ENCODE measurements at regions not wholly inside any gene's neighbourhood (a gene's known extent, or its start where the extent isn't known, plus 50 kb on each side); places are given as distances from the start of the nearest gene placed in this dataset.

DNA sequence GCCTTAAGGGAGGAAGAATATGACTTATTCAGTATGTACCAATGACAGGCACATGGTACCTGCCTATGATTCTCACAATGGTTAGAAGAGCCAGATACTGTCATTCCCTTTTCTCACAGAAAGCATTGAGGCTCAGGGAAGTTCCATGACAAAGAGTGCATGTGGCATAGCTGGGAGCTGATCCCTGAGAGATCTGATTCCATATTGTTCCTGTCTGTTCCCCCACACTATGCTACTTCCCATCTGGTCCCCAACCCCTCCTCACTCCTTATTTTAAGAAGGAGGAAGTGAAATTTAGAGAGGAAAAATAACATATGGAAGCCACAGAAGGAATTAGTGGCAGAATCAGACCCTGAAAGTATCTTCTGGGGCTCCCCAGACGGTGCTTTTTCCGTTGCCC, 500.0 kb downstream of the PLPP3 start:
- H3K27ac ChIP-seq (ENCODE audit: extremely low read length, insufficient read depth, low read length) = no peak overlapping the region
- ChIA-PET CTCF (ENCODE audit: low intra/inter-chr PET ratio, low total read pairs) (no interaction called here), POLR2A (no interaction called here)
- WGBS (ENCODE audit: low lambda C conversion rate) = 20% methylated on average over 2 of the region's 2 CpGs
- H4K20me1 ChIP-seq (ENCODE audit: insufficient read depth, low read length) = no peaks in the 10 kb centered on the region
- H3K36me3 ChIP-seq (replicated peaks in 1 of 2; ENCODE audit: control insufficient read depth in 1 of 2, insufficient read depth in 2 of 2, low read length in 2 of 2) = no peaks in the 10 kb centered on the region
- FAIRE-seq (no peak), ATAC-seq (no peak), DNase-seq (ENCODE audit: low spot score) (no peak)
- in situ Hi-C loops (cut with HindIII; ENCODE audit: extremely low pct_ligation_motif_present, low pct_unique_long_range_greater_than_20kb) (no loop called here), intact Hi-C loops (cut with micrococcal nuclease; ENCODE audit: unreplicated experiment) (no loop called here)
- H2AFZ ChIP-seq (ENCODE audit: low read length) = no peak overlapping the region
- H3K9me3 ChIP-seq (ENCODE audit: low read length) = no peaks in the 10 kb centered on the region
- H3K4me2 ChIP-seq (ENCODE audit: low read depth, low read length) = no peak overlapping the region
- TF ChIP-seq ATRX (CRISPR knock-in tag; IDR thresholded peaks at IDR 0.05; ENCODE audit: borderline replicate concordance) (no peak), FOXO4 (CRISPR knock-in tag; conservative IDR thresholded peaks at IDR 0.05) (no peak), ZNF605 (CRISPR knock-in tag; IDR thresholded peaks at IDR 0.05) (no peak)
- TF ChIP-seq, protein P1, sequence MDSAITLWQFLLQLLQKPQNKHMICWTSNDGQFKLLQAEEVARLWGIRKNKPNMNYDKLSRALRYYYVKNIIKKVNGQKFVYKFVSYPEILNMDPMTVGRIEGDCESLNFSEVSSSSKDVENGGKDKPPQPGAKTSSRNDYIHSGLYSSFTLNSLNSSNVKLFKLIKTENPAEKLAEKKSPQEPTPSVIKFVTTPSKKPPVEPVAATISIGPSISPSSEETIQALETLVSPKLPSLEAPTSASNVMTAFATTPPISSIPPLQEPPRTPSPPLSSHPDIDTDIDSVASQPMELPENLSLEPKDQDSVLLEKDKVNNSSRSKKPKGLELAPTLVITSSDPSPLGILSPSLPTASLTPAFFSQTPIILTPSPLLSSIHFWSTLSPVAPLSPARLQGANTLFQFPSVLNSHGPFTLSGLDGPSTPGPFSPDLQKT (CRISPR knock-in tag; IDR thresholded peaks at IDR 0.05; ENCODE audit: borderline replicate concordance) = no peak
- H3K79me2 ChIP-seq (ENCODE audit: insufficient read depth, low read length) = no peaks in the 10 kb centered on the region
- no peaks in the 10 kb centered on the region for H3K4me1 ChIP-seq (ENCODE audit: insufficient read depth, low read length)
- no peak overlapping the region for H3K4me3 ChIP-seq (replicated peaks in 1 of 3; ENCODE audit: insufficient read depth in 1 of 3, low read depth in 2 of 3, low read length in 3 of 3)
- no peak overlapping the region for H3K9ac ChIP-seq (ENCODE audit: insufficient read depth, low read depth, low read length)
- no peaks in the 10 kb centered on the region for H3K27me3 ChIP-seq (ENCODE audit: control insufficient read depth in 1 of 2, insufficient read depth in 2 of 2, low read length in 2 of 2)
- BruUV-seq (replicated peaks) = no TSS peak

- POLR2A ChIA-PET = no interaction called here
- BruUV-seq (replicated peaks) = no TSS peak
- H4K20me1 ChIP-seq (ENCODE audit: insufficient read depth, low read length) = no peaks in the 10 kb centered on the region
- no peaks in the 10 kb centered on the region for H3K79me2 ChIP-seq (ENCODE audit: insufficient read depth, low read length)
- no peaks in the 10 kb centered on the region for H3K9me3 ChIP-seq (ENCODE audit: low read length)
- FAIRE-seq (no peak), ATAC-seq (no peak), DNase-seq (ENCODE audit: low spot score) (no peak)
- H3K9ac ChIP-seq (ENCODE audit: insufficient read depth, low read depth, low read length) = no peak overlapping the region
- intact Hi-C loops (cut with micrococcal nuclease; ENCODE audit: unreplicated experiment) = no loop called here
- H3K4me3 ChIP-seq (replicated peaks in 1 of 3; ENCODE audit: insufficient read depth in 1 of 3, low read depth in 2 of 3, low read length in 3 of 3) = no peak overlapping the region
- CTCF ChIA-PET (ENCODE audit: low intra/inter-chr PET ratio, low total read pairs) = no interaction called here
- H3K4me1 ChIP-seq (ENCODE audit: insufficient read depth, low read length) = no peaks in the 10 kb centered on the region
- H3K36me3 ChIP-seq (replicated peaks in 1 of 2; ENCODE audit: control insufficient read depth in 1 of 2, insufficient read depth in 2 of 2, low read length in 2 of 2) = no peaks in the 10 kb centered on the region
- in situ Hi-C loops (cut with HindIII; ENCODE audit: extremely low pct_ligation_motif_present, low pct_unique_long_range_greater_than_20kb) = no loop called here
- H3K27me3 ChIP-seq (ENCODE audit: control insufficient read depth in 1 of 2, insufficient read depth in 2 of 2, low read length in 2 of 2) = no peaks in the 10 kb centered on the region
- H3K27ac ChIP-seq (ENCODE audit: extremely low read length, insufficient read depth, low read length) = no peak overlapping the region
- 2% methylated on average over 2 of the region's 2 CpGs for WGBS (ENCODE audit: low lambda C conversion rate)
- no peak overlapping the region for H3K4me2 ChIP-seq (ENCODE audit: low read depth, low read length)
- H2AFZ ChIP-seq (ENCODE audit: low read length) = no peak overlapping the region
- no peak for TF ChIP-seq ZNF253 (CRISPR knock-in tag; IDR thresholded peaks at IDR 0.05; ENCODE audit: borderline replicate concordance)
- TF ChIP-seq ZFY (CRISPR knock-in tag; IDR thresholded peaks at IDR 0.05) = no peak
- no peak for TF ChIP-seq KDM3A (CRISPR knock-in tag; IDR thresholded peaks at IDR 0.05; ENCODE audit: low read depth)
- TF ChIP-seq AFF4 (CRISPR knock-in tag; IDR thresholded peaks at IDR 0.05) = no peak
- no peak for TF ChIP-seq FOSL2 (CRISPR knock-in tag; IDR thresholded peaks at IDR 0.05)
- TF ChIP-seq E2F1 (CRISPR knock-in tag; IDR thresholded peaks at IDR 0.05) = no peak
- TF ChIP-seq NFKBIZ (CRISPR knock-in tag; IDR thresholded peaks at IDR 0.05) = no peak
- no peak for TF ChIP-seq HHEX (CRISPR knock-in tag; IDR thresholded peaks at IDR 0.05)
- no peak for TF ChIP-seq ZNF891 (CRISPR knock-in tag; IDR thresholded peaks at IDR 0.05)
These were observed 502.2 kb downstream of the PLPP3 start for GRCh38 chr1:56077206-56077605.
